H1 (cell line): ENCODE measurements at regions not wholly inside any gene's neighbourhood (a gene's known extent, or its start where the extent isn't known, plus 50 kb on each side); places are given as distances from the start of the nearest gene placed in this dataset.

Experiments used
- BRCA1 ChIP-seq: IDR thresholded peaks from 2 replicates; pipeline ENCODE4 v1.6.1; 2012; ENCODE audit warnings: low read depth, low read length, improper control_type of control experiment
- CBX8 ChIP-seq: fragments of 300-800, 300-1000 bp; sonication (generic); IDR thresholded peaks from 2 replicates; pipeline ENCODE4 v1.7.1; 2016; ENCODE audit warnings: low read depth, low read length, borderline replicate concordance
- CHD2 ChIP-seq: IDR thresholded peaks from 2 replicates; pipeline ENCODE4 v1.6.1; 2012; ENCODE audit warnings: low read length, improper control_type of control experiment
- CTBP2 ChIP-seq: IDR thresholded peaks from 2 replicates; pipeline ENCODE4 v1.7.0; 2011; ENCODE audit warnings: borderline replicate concordance, mild to moderate bottlenecking, moderate library complexity, mixed read lengths, low read length; ENCODE audit not compliant: insufficient read depth, insufficient read length
- KDM5A ChIP-seq: fragments of 200-600 bp; IDR thresholded peaks from 2 replicates; pipeline ENCODE4 v1.7.1; 2012; ENCODE audit warnings: mild to moderate bottlenecking, low read length, inconsistent platforms, mixed read lengths
- RFX5 ChIP-seq: IDR thresholded peaks from 2 replicates; pipeline ENCODE4 v1.6.1; 2011; ENCODE audit warnings: low read depth, low read length, improper control_type of control experiment, borderline replicate concordance
- SIX5 ChIP-seq: IDR thresholded peaks from 2 replicates; pipeline ENCODE4 v1.6.1; 2011; ENCODE audit warnings: mild to moderate bottlenecking, low read depth, low read length
- TF ChIP-seq, protein P1 (sequence below): fragments of 300-600 bp; sonication (generic); IDR thresholded peaks from 2 replicates; pipeline ENCODE4 v1.7.1; 2012; ENCODE audit warnings: low read length, moderate library complexity, mild to moderate bottlenecking, inconsistent platforms; ENCODE audit not compliant: insufficient replicate concordance
- TF ChIP-seq, protein P2 (sequence below), 3 experiments: IDR thresholded peaks; 1 replicate in 2 of 3; 2 replicates in 1 of 3; pipeline versions ENCODE4 v1.5.1 to v1.6.1; 2011; ENCODE audit warnings: low read length in 3 of 3, mild to moderate bottlenecking in 3 of 3, inconsistent platforms in 2 of 3, low read depth in 1 of 3, moderate library complexity in 1 of 3; ENCODE audit not compliant: insufficient read depth in 1 of 3; ENCODE audit errors: control extremely low read depth in 1 of 3

DNA sequence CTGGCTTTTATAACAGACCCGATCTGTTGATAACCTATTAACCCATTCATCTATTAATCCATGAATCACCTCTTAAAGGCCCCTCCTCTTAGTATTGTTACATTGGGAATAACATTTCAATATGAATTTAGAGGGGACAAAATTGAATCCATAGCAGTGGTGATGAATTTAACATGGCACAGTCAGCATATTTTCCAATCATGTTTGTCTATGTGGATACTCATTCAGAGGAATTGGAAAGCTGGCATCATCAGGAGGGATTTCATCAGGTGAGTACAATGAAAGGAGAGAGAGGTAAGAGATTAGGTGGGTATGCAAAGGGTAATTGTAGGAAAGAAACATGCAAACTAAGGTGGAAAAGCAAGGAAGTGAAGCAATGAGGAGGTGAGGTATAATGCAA is 59.6 kb upstream of the FOXN2 start (continued):
- TF ChIP-seq, protein P1, sequence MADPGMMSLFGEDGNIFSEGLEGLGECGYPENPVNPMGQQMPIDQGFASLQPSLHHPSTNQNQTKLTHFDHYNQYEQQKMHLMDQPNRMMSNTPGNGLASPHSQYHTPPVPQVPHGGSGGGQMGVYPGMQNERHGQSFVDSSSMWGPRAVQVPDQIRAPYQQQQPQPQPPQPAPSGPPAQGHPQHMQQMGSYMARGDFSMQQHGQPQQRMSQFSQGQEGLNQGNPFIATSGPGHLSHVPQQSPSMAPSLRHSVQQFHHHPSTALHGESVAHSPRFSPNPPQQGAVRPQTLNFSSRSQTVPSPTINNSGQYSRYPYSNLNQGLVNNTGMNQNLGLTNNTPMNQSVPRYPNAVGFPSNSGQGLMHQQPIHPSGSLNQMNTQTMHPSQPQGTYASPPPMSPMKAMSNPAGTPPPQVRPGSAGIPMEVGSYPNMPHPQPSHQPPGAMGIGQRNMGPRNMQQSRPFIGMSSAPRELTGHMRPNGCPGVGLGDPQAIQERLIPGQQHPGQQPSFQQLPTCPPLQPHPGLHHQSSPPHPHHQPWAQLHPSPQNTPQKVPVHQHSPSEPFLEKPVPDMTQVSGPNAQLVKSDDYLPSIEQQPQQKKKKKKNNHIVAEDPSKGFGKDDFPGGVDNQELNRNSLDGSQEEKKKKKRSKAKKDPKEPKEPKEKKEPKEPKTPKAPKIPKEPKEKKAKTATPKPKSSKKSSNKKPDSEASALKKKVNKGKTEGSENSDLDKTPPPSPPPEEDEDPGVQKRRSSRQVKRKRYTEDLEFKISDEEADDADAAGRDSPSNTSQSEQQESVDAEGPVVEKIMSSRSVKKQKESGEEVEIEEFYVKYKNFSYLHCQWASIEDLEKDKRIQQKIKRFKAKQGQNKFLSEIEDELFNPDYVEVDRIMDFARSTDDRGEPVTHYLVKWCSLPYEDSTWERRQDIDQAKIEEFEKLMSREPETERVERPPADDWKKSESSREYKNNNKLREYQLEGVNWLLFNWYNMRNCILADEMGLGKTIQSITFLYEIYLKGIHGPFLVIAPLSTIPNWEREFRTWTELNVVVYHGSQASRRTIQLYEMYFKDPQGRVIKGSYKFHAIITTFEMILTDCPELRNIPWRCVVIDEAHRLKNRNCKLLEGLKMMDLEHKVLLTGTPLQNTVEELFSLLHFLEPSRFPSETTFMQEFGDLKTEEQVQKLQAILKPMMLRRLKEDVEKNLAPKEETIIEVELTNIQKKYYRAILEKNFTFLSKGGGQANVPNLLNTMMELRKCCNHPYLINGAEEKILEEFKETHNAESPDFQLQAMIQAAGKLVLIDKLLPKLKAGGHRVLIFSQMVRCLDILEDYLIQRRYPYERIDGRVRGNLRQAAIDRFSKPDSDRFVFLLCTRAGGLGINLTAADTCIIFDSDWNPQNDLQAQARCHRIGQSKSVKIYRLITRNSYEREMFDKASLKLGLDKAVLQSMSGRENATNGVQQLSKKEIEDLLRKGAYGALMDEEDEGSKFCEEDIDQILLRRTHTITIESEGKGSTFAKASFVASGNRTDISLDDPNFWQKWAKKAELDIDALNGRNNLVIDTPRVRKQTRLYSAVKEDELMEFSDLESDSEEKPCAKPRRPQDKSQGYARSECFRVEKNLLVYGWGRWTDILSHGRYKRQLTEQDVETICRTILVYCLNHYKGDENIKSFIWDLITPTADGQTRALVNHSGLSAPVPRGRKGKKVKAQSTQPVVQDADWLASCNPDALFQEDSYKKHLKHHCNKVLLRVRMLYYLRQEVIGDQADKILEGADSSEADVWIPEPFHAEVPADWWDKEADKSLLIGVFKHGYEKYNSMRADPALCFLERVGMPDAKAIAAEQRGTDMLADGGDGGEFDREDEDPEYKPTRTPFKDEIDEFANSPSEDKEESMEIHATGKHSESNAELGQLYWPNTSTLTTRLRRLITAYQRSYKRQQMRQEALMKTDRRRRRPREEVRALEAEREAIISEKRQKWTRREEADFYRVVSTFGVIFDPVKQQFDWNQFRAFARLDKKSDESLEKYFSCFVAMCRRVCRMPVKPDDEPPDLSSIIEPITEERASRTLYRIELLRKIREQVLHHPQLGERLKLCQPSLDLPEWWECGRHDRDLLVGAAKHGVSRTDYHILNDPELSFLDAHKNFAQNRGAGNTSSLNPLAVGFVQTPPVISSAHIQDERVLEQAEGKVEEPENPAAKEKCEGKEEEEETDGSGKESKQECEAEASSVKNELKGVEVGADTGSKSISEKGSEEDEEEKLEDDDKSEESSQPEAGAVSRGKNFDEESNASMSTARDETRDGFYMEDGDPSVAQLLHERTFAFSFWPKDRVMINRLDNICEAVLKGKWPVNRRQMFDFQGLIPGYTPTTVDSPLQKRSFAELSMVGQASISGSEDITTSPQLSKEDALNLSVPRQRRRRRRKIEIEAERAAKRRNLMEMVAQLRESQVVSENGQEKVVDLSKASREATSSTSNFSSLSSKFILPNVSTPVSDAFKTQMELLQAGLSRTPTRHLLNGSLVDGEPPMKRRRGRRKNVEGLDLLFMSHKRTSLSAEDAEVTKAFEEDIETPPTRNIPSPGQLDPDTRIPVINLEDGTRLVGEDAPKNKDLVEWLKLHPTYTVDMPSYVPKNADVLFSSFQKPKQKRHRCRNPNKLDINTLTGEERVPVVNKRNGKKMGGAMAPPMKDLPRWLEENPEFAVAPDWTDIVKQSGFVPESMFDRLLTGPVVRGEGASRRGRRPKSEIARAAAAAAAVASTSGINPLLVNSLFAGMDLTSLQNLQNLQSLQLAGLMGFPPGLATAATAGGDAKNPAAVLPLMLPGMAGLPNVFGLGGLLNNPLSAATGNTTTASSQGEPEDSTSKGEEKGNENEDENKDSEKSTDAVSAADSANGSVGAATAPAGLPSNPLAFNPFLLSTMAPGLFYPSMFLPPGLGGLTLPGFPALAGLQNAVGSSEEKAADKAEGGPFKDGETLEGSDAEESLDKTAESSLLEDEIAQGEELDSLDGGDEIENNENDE, result no peak
- TF ChIP-seq SIX5 (no peak), KDM5A (no peak), CTBP2 (no peak), CBX8 (no peak), BRCA1 (no peak), RFX5 (no peak), CHD2 (no peak)
- TF ChIP-seq, protein P2, sequence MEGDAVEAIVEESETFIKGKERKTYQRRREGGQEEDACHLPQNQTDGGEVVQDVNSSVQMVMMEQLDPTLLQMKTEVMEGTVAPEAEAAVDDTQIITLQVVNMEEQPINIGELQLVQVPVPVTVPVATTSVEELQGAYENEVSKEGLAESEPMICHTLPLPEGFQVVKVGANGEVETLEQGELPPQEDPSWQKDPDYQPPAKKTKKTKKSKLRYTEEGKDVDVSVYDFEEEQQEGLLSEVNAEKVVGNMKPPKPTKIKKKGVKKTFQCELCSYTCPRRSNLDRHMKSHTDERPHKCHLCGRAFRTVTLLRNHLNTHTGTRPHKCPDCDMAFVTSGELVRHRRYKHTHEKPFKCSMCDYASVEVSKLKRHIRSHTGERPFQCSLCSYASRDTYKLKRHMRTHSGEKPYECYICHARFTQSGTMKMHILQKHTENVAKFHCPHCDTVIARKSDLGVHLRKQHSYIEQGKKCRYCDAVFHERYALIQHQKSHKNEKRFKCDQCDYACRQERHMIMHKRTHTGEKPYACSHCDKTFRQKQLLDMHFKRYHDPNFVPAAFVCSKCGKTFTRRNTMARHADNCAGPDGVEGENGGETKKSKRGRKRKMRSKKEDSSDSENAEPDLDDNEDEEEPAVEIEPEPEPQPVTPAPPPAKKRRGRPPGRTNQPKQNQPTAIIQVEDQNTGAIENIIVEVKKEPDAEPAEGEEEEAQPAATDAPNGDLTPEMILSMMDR (IDR thresholded peaks at IDR 0.05; ENCODE audit: control extremely low read depth in 1 of 3, insufficient read depth in 1 of 3, low read depth in 1 of 3, low read length in 3 of 3), result no peak
